GM23248 (cell line): ENCODE measurements at regions not wholly inside any gene's neighbourhood (a gene's known extent, or its start where the extent isn't known, plus 50 kb on each side); places are given as distances from the start of the nearest gene placed in this dataset.

Experiments used
- DNase-seq: peaks from one replicate; pipeline ENCODE4 v3.0.0-alpha.2; 2015
- H2AFZ ChIP-seq: fragments of 200-600 bp; sonication (generic); 2 replicates; pipeline ENCODE4 v1.6.1; 2016; ENCODE audit warnings: antibody characterized with exemption
- H3F3A ChIP-seq: fragments of 200-600 bp; sonication (generic); 2 replicates; pipeline ENCODE4 v1.6.1; 2016; ENCODE audit warnings: mild to moderate bottlenecking, antibody characterized with exemption, mixed run types; ENCODE audit not compliant: insufficient read depth
- H3K27ac ChIP-seq: fragments of 200-600 bp; sonication (generic); 2 replicates; pipeline ENCODE4 v1.5.1; 2016; ENCODE audit warnings: mild to moderate bottlenecking
- H3K27me3 ChIP-seq: fragments of 200-600 bp; sonication (generic); replicated peaks from 2 replicates; pipeline ENCODE4 v1.6.1; 2016; ENCODE audit warnings: mild to moderate bottlenecking; ENCODE audit not compliant: insufficient read depth
- H3K36me3 ChIP-seq: fragments of 200-600 bp; sonication (generic); 2 replicates; pipeline ENCODE4 v1.6.1; 2016; ENCODE audit warnings: low read depth, mild to moderate bottlenecking
- H3K4me1 ChIP-seq: fragments of 200-600 bp; sonication (generic); 2 replicates; pipeline ENCODE4 v1.6.1; 2016; ENCODE audit warnings: mild to moderate bottlenecking; ENCODE audit not compliant: insufficient read depth
- H3K4me2 ChIP-seq: fragments of 200-600 bp; sonication (generic); one replicate; pipeline ENCODE4 v1.6.1; 2016; ENCODE audit warnings: mild to moderate bottlenecking; ENCODE audit not compliant: unreplicated experiment
- H3K4me3 ChIP-seq: fragments of 200-600 bp; sonication (generic); 2 replicates; pipeline ENCODE4 v1.5.1; 2016; ENCODE audit warnings: mild to moderate bottlenecking
- H3K79me2 ChIP-seq: fragments of 200-600 bp; sonication (generic); 2 replicates; pipeline ENCODE4 v1.6.1; 2016; ENCODE audit warnings: mild to moderate bottlenecking; ENCODE audit not compliant: insufficient read depth
- H3K9ac ChIP-seq: fragments of 200-600 bp; sonication (generic); 2 replicates; pipeline ENCODE4 v1.6.1; 2016; ENCODE audit warnings: mild to moderate bottlenecking
- H3K9me2 ChIP-seq: fragments of 200-600 bp; sonication (generic); 2 replicates; pipeline ENCODE4 v1.6.1; 2016; ENCODE audit warnings: mixed run types, mild to moderate bottlenecking, moderate library complexity; ENCODE audit not compliant: insufficient read depth
- H3K9me3 ChIP-seq: fragments of 200-600 bp; sonication (generic); one replicate; pipeline ENCODE4 v1.6.1; 2017; ENCODE audit warnings: low read depth
- H4K20me1 ChIP-seq: fragments of 200-600 bp; sonication (generic); 2 replicates; pipeline ENCODE4 v1.6.0; 2016; ENCODE audit not compliant: insufficient read depth
- EZH2 ChIP-seq: fragments of 200-600 bp; sonication (generic); IDR thresholded peaks from 2 replicates; pipeline ENCODE4 v1.6.1; 2018; ENCODE audit warnings: antibody characterized with exemption, mild to moderate bottlenecking; ENCODE audit not compliant: insufficient read depth, poor library complexity, severe bottlenecking
- EZH2phosphoT487 ChIP-seq: fragments of 200-600 bp; sonication (generic); IDR thresholded peaks from 2 replicates; pipeline ENCODE4 v1.6.1; 2018; ENCODE audit warnings: antibody characterized with exemption, moderate library complexity, mild to moderate bottlenecking, low read depth; ENCODE audit not compliant: insufficient read depth
- WGBS, 2 experiments: methylation state at CpG; one replicate each; pipeline ENCODE4 v1.1.6; 2015 to 2017; ENCODE audit warnings: low lambda C conversion rate in 2 of 2, low coverage in 1 of 2; ENCODE audit errors: missing lambda C conversion rate in 2 of 2; 5-methylcytosine and 5-hydroxymethylcytosine counted together
- in situ Hi-C: fragments of 300-500 bp; cut with MboI; formaldehyde crosslinking; loops from 2 replicates; pipeline ENCODE4 v1.15.0; 2020

- H4K20me1 ChIP-seq = no peaks in the 10 kb centered on the region
- H3K79me2 ChIP-seq = no peaks in the 10 kb centered on the region
- H3K27me3 ChIP-seq = no peaks in the 10 kb centered on the region
- WGBS, 2 experiments = 37 to 38% methylated on average over 5 of the region's 5 CpGs
- in situ Hi-C loops = no loop called here
- H3K9me3 ChIP-seq = no peaks in the 10 kb centered on the region
- no peaks in the 10 kb centered on the region for H3F3A ChIP-seq
- no peak for TF ChIP-seq EZH2
- TF ChIP-seq EZH2phosphoT487 = no peak
- H3K4me1 ChIP-seq = no peaks in the 10 kb centered on the region
- no peak overlapping the region for H3K27ac ChIP-seq
- no peak overlapping the region for H3K9ac ChIP-seq
- no peak overlapping the region for H3K4me2 ChIP-seq
- no peaks in the 10 kb centered on the region for H3K36me3 ChIP-seq
- no peaks in the 10 kb centered on the region for H3K9me2 ChIP-seq
- H2AFZ ChIP-seq = no peak overlapping the region
- H3K4me3 ChIP-seq = no peak overlapping the region
- DNase-seq = no peak
Observed at GRCh38 chr5:82827651-82828050, 249.5 kb downstream of the TMEM167A start.

- DNase-seq = no peak
- Histone ChIP-seq H3K27ac (no peak overlapping the region), H3K9me3 (no peaks in the 10 kb centered on the region), H3K79me2 (no peaks in the 10 kb centered on the region), H3K9ac (no peak overlapping the region), H3K4me1 (no peaks in the 10 kb centered on the region), H4K20me1 (no peaks in the 10 kb centered on the region), H3K4me2 (no peak overlapping the region), H3F3A (no peaks in the 10 kb centered on the region), H3K27me3 (no peaks in the 10 kb centered on the region), H3K4me3 (no peak overlapping the region), H3K9me2 (no peaks in the 10 kb centered on the region), H2AFZ (no peak overlapping the region), H3K36me3 (no peaks in the 10 kb centered on the region)
- 68 to 71% methylated on average over 4 of the region's 4 CpGs for WGBS, 2 experiments
- in situ Hi-C loops = no loop called here
- no peak for TF ChIP-seq EZH2phosphoT487
- no peak for TF ChIP-seq EZH2
Observed at GRCh38 chr5:82822634-82822927, 254.6 kb downstream of the TMEM167A start.

- Histone ChIP-seq H3K4me1 (no peaks in the 10 kb centered on the region), H3K4me3 (no peak overlapping the region), H3K4me2 (no peak overlapping the region), H3K9me2 (no peaks in the 10 kb centered on the region), H2AFZ (no peak overlapping the region), H3F3A (no peaks in the 10 kb centered on the region), H3K36me3 (no peaks in the 10 kb centered on the region), H3K9me3 (no peaks in the 10 kb centered on the region), H3K27me3 (no peaks in the 10 kb centered on the region), H4K20me1 (no peaks in the 10 kb centered on the region), H3K27ac (no peak overlapping the region), H3K9ac (no peak overlapping the region), H3K79me2 (no peaks in the 10 kb centered on the region)
- peak; percentile 26 for DNase-seq
- WGBS, 2 experiments = 66 to 72% methylated on average over 3 of the region's 3 CpGs
- in situ Hi-C loops = no loop called here
- TF ChIP-seq EZH2 (no peak), EZH2phosphoT487 (no peak)
Observed at GRCh38 chr5:82821846-82822633, 255.2 kb downstream of the TMEM167A start.

- H3K36me3 ChIP-seq = no peaks in the 10 kb centered on the region
- H3K9ac ChIP-seq = no peak overlapping the region
- H3K9me2 ChIP-seq = no peaks in the 10 kb centered on the region
- no peak overlapping the region for H3K4me3 ChIP-seq
- no peak overlapping the region for H3K27ac ChIP-seq
- H3K4me1 ChIP-seq = no peaks in the 10 kb centered on the region
- no peaks in the 10 kb centered on the region for H3K9me3 ChIP-seq
- 32 to 36% methylated on average over 10 of the region's 10 CpGs for WGBS, 2 experiments
- no peaks in the 10 kb centered on the region for H4K20me1 ChIP-seq
- TF ChIP-seq EZH2phosphoT487 (no peak), EZH2 (no peak)
- no peak overlapping the region for H2AFZ ChIP-seq
- H3F3A ChIP-seq = no peaks in the 10 kb centered on the region
- in situ Hi-C loops = no loop called here
- no peaks in the 10 kb centered on the region for H3K79me2 ChIP-seq
- no peak for DNase-seq
- no peak overlapping the region for H3K4me2 ChIP-seq
- no peaks in the 10 kb centered on the region for H3K27me3 ChIP-seq
Observed at GRCh38 chr5:82820961-82821845, 256.0 kb downstream of the TMEM167A start.
